ENCODE measurements at regions not wholly inside any gene's neighbourhood (a gene's known extent, or its start where the extent isn't known, plus 50 kb on each side); places are given as distances from the start of the nearest gene placed in this dataset.

- TF ChIP-seq CTCF (IDR thresholded peaks at IDR 0.05) (no peak), POLR2AphosphoS5 (IDR thresholded peaks at IDR 0.05) (no peak)
Observed at GRCh38 chr3:18544146-18544545, 119.0 kb upstream of the SATB1 start.

Data from suprapubic skin (tissue), 3 donors.